SK-N-SH treated with all-trans-retinoic acid at 6 μM for 48 hours (cell line): ENCODE measurements at regions not wholly inside any gene's neighbourhood (a gene's known extent, or its start where the extent isn't known, plus 50 kb on each side); places are given as distances from the start of the nearest gene placed in this dataset.

Source experiments
- ATAC-seq: fragments of 200-7000 bp; cut with Tn5 transposase; 3 replicates; pipeline ENCODE4 v1.9.1; 2020; ENCODE audit warnings: mild to moderate bottlenecking, moderate library complexity
- ARNTL ChIP-seq: fragments of 450-650 bp; formaldehyde crosslinking; IDR thresholded peaks from 2 replicates; pipeline ENCODE4 v1.5.0; 2020; ENCODE audit warnings: low read depth, mild to moderate bottlenecking, moderate library complexity, borderline replicate concordance
- BACH2 ChIP-seq: fragments of 250-450 bp; sonication (Bioruptor Pico); IDR thresholded peaks from 2 replicates; pipeline ENCODE4 v1.9.0; 2021; ENCODE audit warnings: mild to moderate bottlenecking, borderline replicate concordance
- CSDC2 ChIP-seq: fragments of 250-450 bp; sonication (Bioruptor Pico); IDR thresholded peaks from 2 replicates; pipeline ENCODE4 v1.5.0; 2020; ENCODE audit warnings: mild to moderate bottlenecking, moderate library complexity
- OSR1 ChIP-seq: fragments of 250-450 bp; sonication (Bioruptor Pico); IDR thresholded peaks from 2 replicates; pipeline ENCODE4 v1.8.0; 2022; ENCODE audit warnings: moderate library complexity, mild to moderate bottlenecking, inconsistent platforms
- TOX ChIP-seq: fragments of 250-450 bp; sonication (Bioruptor Pico); IDR thresholded peaks from 2 replicates; pipeline ENCODE4 v1.8.0; 2021; ENCODE audit warnings: mild to moderate bottlenecking, moderate library complexity, borderline replicate concordance
- TSHZ2 ChIP-seq: fragments of 250-450 bp; sonication (Bioruptor Pico); IDR thresholded peaks from 2 replicates; pipeline ENCODE4 v1.5.0; 2020; ENCODE audit warnings: mild to moderate bottlenecking, moderate library complexity
- ZC3H10 ChIP-seq: fragments of 250-450 bp; sonication (Bioruptor Pico); IDR thresholded peaks from 2 replicates; pipeline ENCODE4 v1.5.1; 2021; ENCODE audit warnings: mild to moderate bottlenecking, moderate library complexity
- ZNF565 ChIP-seq: fragments of 450-650 bp; formaldehyde crosslinking; conservative IDR thresholded peaks from 2 replicates; pipeline ENCODE4 v1.5.0; 2020; ENCODE audit warnings: low read depth, mild to moderate bottlenecking, moderate library complexity
- ZNF8 ChIP-seq: fragments of 450-650 bp; formaldehyde crosslinking; IDR thresholded peaks from 2 replicates; pipeline ENCODE4 v1.5.0; 2020; ENCODE audit warnings: mild to moderate bottlenecking, moderate library complexity
- TF ChIP-seq, protein P1 (sequence below): fragments of 250-450 bp; sonication (Bioruptor Pico); IDR thresholded peaks from 2 replicates; pipeline ENCODE4 v1.8.0; 2021; ENCODE audit warnings: low read depth, mild to moderate bottlenecking, moderate library complexity, borderline replicate concordance

DNA sequence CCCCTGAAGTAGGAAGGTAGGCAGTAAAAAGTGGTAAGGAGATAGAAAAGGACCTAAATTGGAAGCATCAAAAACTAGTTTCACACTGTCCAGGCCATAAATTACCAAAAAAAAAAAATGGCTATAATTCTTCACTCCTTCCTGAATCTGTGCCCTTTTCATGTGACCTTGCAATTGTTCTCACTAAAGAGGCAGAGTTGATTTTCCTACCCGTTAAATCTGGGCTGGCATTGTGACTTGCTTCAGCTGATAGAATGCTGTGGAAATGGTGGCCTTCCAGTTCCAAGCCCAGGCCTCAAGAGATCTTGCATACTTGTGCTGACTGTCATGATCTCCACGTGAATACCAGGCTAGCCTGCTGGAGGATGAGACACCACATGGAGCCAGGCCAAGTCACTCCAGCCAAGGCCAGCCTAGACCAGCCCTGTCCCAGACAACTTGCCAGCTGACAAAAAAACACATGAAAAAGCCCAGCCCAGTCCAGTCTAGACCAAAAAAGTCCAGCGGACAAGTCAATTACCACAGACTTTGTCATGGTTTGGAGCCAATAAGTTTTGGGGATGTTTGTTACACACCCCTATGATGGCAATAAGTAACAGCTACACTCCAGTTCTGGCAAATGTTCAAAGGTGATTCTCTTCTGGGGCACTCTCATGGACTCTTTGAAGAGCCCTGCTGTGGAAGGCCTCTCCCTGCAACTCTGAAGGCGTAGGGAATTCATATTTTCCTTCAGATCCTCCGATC, 51.4 kb upstream of the NUP50 start:
- TF ChIP-seq TOX (CRISPR knock-in tag): no peak
- no peak for TF ChIP-seq ZC3H10 (CRISPR knock-in tag)
- TF ChIP-seq BACH2 (CRISPR knock-in tag): no peak
- TF ChIP-seq TSHZ2 (CRISPR knock-in tag): no peak
- TF ChIP-seq CSDC2: no peak
- TF ChIP-seq ARNTL (CRISPR knock-in tag): no peak
- no peak for TF ChIP-seq ZNF8 (CRISPR knock-in tag)
- TF ChIP-seq, protein P1, sequence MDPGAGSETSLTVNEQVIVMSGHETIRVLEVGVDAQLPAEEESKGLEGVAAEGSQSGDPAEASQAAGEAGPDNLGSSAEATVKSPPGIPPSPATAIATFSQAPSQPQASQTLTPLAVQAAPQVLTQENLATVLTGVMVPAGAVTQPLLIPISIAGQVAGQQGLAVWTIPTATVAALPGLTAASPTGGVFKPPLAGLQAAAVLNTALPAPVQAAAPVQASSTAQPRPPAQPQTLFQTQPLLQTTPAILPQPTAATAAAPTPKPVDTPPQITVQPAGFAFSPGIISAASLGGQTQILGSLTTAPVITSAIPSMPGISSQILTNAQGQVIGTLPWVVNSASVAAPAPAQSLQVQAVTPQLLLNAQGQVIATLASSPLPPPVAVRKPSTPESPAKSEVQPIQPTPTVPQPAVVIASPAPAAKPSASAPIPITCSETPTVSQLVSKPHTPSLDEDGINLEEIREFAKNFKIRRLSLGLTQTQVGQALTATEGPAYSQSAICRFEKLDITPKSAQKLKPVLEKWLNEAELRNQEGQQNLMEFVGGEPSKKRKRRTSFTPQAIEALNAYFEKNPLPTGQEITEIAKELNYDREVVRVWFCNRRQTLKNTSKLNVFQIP (CRISPR knock-in tag): no peak
- TF ChIP-seq ZNF565 (CRISPR knock-in tag): no peak
- no peak for TF ChIP-seq OSR1 (CRISPR knock-in tag)

More for the DNA sequence above, 51.4 kb upstream of the NUP50 start:
- no peak for ATAC-seq
